Activated CD4-positive, alpha-beta T cell treated with anti-CD3 and anti-CD28 coated beads, Interleukin-2, amount 10 ng/mL, durations not matched to agents 7 days and 5 days (primary cell): ENCODE measurements at regions not wholly inside any gene's neighbourhood (a gene's known extent, or its start where the extent isn't known, plus 50 kb on each side); places are given as distances from the start of the nearest gene placed in this dataset.

Experiments
- CTCF ChIA-PET: fragments of 350-600 bp; sonication (Branson Sonifier 250); formaldehyde crosslinking; loops from one replicate; lab custom pipeline; 2021; ENCODE audit warnings: antibody characterized with exemption; lab: Charles Lee
- POLR2A ChIA-PET: fragments of 350-600 bp; sonication (Branson Sonifier 250); formaldehyde crosslinking; loops from one replicate; lab custom pipeline; 2021; ENCODE audit warnings: antibody characterized with exemption; lab: Charles Lee
- DNase-seq: peaks from one replicate; pipeline ENCODE4 v3.0.0-alpha.2; 2020
- H3K27ac Mint-ChIP-seq: one replicate; pipeline ENCODE4 v1.8.0; 2021; ENCODE audit warnings: mild to moderate bottlenecking, moderate library complexity, mixed read lengths
- H3K27me3 Mint-ChIP-seq: one replicate; pipeline ENCODE4 v1.8.0; 2021; ENCODE audit warnings: mixed read lengths
- H3K36me3 Mint-ChIP-seq: one replicate; pipeline ENCODE4 v1.8.0; 2021; ENCODE audit warnings: low read depth, mixed read lengths
- H3K4me1 Mint-ChIP-seq: one replicate; pipeline ENCODE4 v1.8.0; 2021; ENCODE audit warnings: mixed read lengths
- H3K4me3 Mint-ChIP-seq: one replicate; pipeline ENCODE4 v1.8.0; 2021; ENCODE audit warnings: mild to moderate bottlenecking, moderate library complexity, mixed read lengths
- H3K9me3 Mint-ChIP-seq: one replicate; pipeline ENCODE4 v1.8.0; 2021; ENCODE audit warnings: mixed read lengths

- ChIA-PET CTCF (no interaction called here), POLR2A (no interaction called here)
- H3K27ac Mint-ChIP-seq = no peak overlapping the region
- no peak overlapping the region for H3K4me3 Mint-ChIP-seq
- H3K27me3 Mint-ChIP-seq = no peaks in the 10 kb centered on the region
- H3K36me3 Mint-ChIP-seq = no peaks in the 10 kb centered on the region
- no peak for DNase-seq
- H3K4me1 Mint-ChIP-seq = no peaks in the 10 kb centered on the region
- H3K9me3 Mint-ChIP-seq = peaks cover 7% of the 10 kb centered on the region
Measured at GRCh38 chr18:40855661-40856060, 1099.4 kb upstream of the PIK3C3 start.

GRCh38 chr18:40852406-40852805, 1102.6 kb upstream of the PIK3C3 start:
- no peak for DNase-seq
- Mint-ChIP-seq H3K4me1 (no peaks in the 10 kb centered on the region), H3K36me3 (no peaks in the 10 kb centered on the region), H3K4me3 (no peak overlapping the region), H3K27ac (no peak overlapping the region), H3K9me3 (peaks cover 7% of the 10 kb centered on the region), H3K27me3 (no peaks in the 10 kb centered on the region)
- POLR2A ChIA-PET = no interaction called here
- CTCF ChIA-PET = interaction anchor here (0.6 kb wide), 1 partner anchor 15 kb away, joined by 3 read pairs; no protein-coding TSS in a partner anchor

GRCh38 chr18:40851014-40851429, 1104.0 kb upstream of the PIK3C3 start:
- H3K4me3 Mint-ChIP-seq = no peak overlapping the region
- H3K4me1 Mint-ChIP-seq = no peaks in the 10 kb centered on the region
- no peaks in the 10 kb centered on the region for H3K36me3 Mint-ChIP-seq
- POLR2A ChIA-PET = no interaction called here
- DNase-seq = no peak
- no peaks in the 10 kb centered on the region for H3K27me3 Mint-ChIP-seq
- H3K27ac Mint-ChIP-seq = no peak overlapping the region
- peaks cover 7% of the 10 kb centered on the region for H3K9me3 Mint-ChIP-seq
- CTCF ChIA-PET = no interaction called here

GRCh38 chr18:40849886-40850285, 1105.1 kb upstream of the PIK3C3 start:
- Mint-ChIP-seq H3K36me3 (no peaks in the 10 kb centered on the region), H3K4me1 (no peaks in the 10 kb centered on the region), H3K27me3 (no peaks in the 10 kb centered on the region), H3K4me3 (no peak overlapping the region), H3K27ac (no peak overlapping the region), H3K9me3 (peaks cover 5% of the 10 kb centered on the region)
- DNase-seq = no peak
- ChIA-PET POLR2A (no interaction called here), CTCF (no interaction called here)

GRCh38 chr18:40841467-40841866, 1113.6 kb upstream of the PIK3C3 start:
- Mint-ChIP-seq H3K4me3 (no peak overlapping the region), H3K9me3 (peaks cover 12% of the 10 kb centered on the region), H3K4me1 (no peaks in the 10 kb centered on the region), H3K36me3 (no peaks in the 10 kb centered on the region), H3K27ac (no peak overlapping the region), H3K27me3 (no peaks in the 10 kb centered on the region)
- ChIA-PET POLR2A (no interaction called here), CTCF (no interaction called here)
- DNase-seq = no peak

GRCh38 chr18:40841063-40841462, 1114.0 kb upstream of the PIK3C3 start:
- no peak for DNase-seq
- CTCF ChIA-PET = no interaction called here
- H3K4me3 Mint-ChIP-seq = no peak overlapping the region
- H3K27ac Mint-ChIP-seq = no peak overlapping the region
- H3K27me3 Mint-ChIP-seq = no peaks in the 10 kb centered on the region
- no peaks in the 10 kb centered on the region for H3K36me3 Mint-ChIP-seq
- peaks cover 12% of the 10 kb centered on the region for H3K9me3 Mint-ChIP-seq
- POLR2A ChIA-PET = no interaction called here
- no peaks in the 10 kb centered on the region for H3K4me1 Mint-ChIP-seq

- no peak for DNase-seq
- H3K27ac Mint-ChIP-seq = no peak overlapping the region
- H3K9me3 Mint-ChIP-seq = no peaks in the 10 kb centered on the region
- no peak overlapping the region for H3K4me3 Mint-ChIP-seq
- POLR2A ChIA-PET = no interaction called here
- no peaks in the 10 kb centered on the region for H3K4me1 Mint-ChIP-seq
- H3K36me3 Mint-ChIP-seq = no peaks in the 10 kb centered on the region
- CTCF ChIA-PET = no interaction called here
- H3K27me3 Mint-ChIP-seq = no peaks in the 10 kb centered on the region
Measured at GRCh38 chr18:40832362-40832761, 1122.7 kb upstream of the PIK3C3 start.

- POLR2A ChIA-PET = no interaction called here
- no peak for DNase-seq
Measured at GRCh38 chr18:40824291-40824690, 1130.7 kb upstream of the PIK3C3 start.

GRCh38 chr18:40821596-40822243, 1133.3 kb upstream of the PIK3C3 start:
- Mint-ChIP-seq H3K27ac (no peak overlapping the region), H3K27me3 (no peaks in the 10 kb centered on the region), H3K4me3 (no peak overlapping the region), H3K36me3 (no peaks in the 10 kb centered on the region), H3K9me3 (peaks cover 3% of the 10 kb centered on the region), H3K4me1 (no peaks in the 10 kb centered on the region)
- ChIA-PET POLR2A (no interaction called here), CTCF (no interaction called here)
- DNase-seq = no peak

More at GRCh38 chr18:40824291-40824690, 1130.7 kb upstream of the PIK3C3 start:
- Mint-ChIP-seq H3K4me1 (no peaks in the 10 kb centered on the region), H3K36me3 (no peaks in the 10 kb centered on the region), H3K9me3 (peaks cover 3% of the 10 kb centered on the region), H3K4me3 (no peak overlapping the region), H3K27ac (no peak overlapping the region), H3K27me3 (no peaks in the 10 kb centered on the region)
- CTCF ChIA-PET = interaction anchor here (0.7 kb wide), 1 partner anchor 1115 kb away, joined by 3 read pairs; no protein-coding TSS in a partner anchor

GRCh38 chr18:40812981-40813515, 1142.0 kb upstream of the PIK3C3 start:
- ChIA-PET CTCF (no interaction called here), POLR2A (no interaction called here)
- H3K27ac Mint-ChIP-seq = no peak overlapping the region
- no peak for DNase-seq
- no peaks in the 10 kb centered on the region for H3K36me3 Mint-ChIP-seq
- H3K9me3 Mint-ChIP-seq = no peaks in the 10 kb centered on the region
- no peaks in the 10 kb centered on the region for H3K4me1 Mint-ChIP-seq
- no peaks in the 10 kb centered on the region for H3K27me3 Mint-ChIP-seq
- H3K4me3 Mint-ChIP-seq = no peak overlapping the region

GRCh38 chr18:40810372-40810771, 1144.7 kb upstream of the PIK3C3 start:
- no peaks in the 10 kb centered on the region for H3K4me1 Mint-ChIP-seq
- no peak overlapping the region for H3K4me3 Mint-ChIP-seq
- no peak overlapping the region for H3K27ac Mint-ChIP-seq
- no peaks in the 10 kb centered on the region for H3K27me3 Mint-ChIP-seq
- H3K9me3 Mint-ChIP-seq = no peaks in the 10 kb centered on the region
- ChIA-PET POLR2A (no interaction called here), CTCF (no interaction called here)
- H3K36me3 Mint-ChIP-seq = no peaks in the 10 kb centered on the region
- DNase-seq = no peak

GRCh38 chr18:40789286-40789685, 1165.7 kb upstream of the PIK3C3 start:
- ChIA-PET POLR2A (no interaction called here), CTCF (no interaction called here)
- Mint-ChIP-seq H3K4me1 (no peaks in the 10 kb centered on the region), H3K9me3 (no peaks in the 10 kb centered on the region), H3K27ac (no peak overlapping the region), H3K27me3 (no peaks in the 10 kb centered on the region), H3K4me3 (no peak overlapping the region), H3K36me3 (no peaks in the 10 kb centered on the region)
- DNase-seq = no peak

GRCh38 chr18:40782453-40783130, 1172.4 kb upstream of the PIK3C3 start:
- peaks cover 9% of the 10 kb centered on the region for H3K9me3 Mint-ChIP-seq
- no peak overlapping the region for H3K4me3 Mint-ChIP-seq
- H3K27me3 Mint-ChIP-seq = no peaks in the 10 kb centered on the region
- no peak overlapping the region for H3K27ac Mint-ChIP-seq
- POLR2A ChIA-PET = no interaction called here
- CTCF ChIA-PET = no interaction called here
- no peak for DNase-seq
- H3K4me1 Mint-ChIP-seq = no peaks in the 10 kb centered on the region
- no peaks in the 10 kb centered on the region for H3K36me3 Mint-ChIP-seq
